ENCODE measurements at regions not wholly inside any gene's neighbourhood (a gene's known extent, or its start where the extent isn't known, plus 50 kb on each side); places are given as distances from the start of the nearest gene placed in this dataset.

GRCh38 chr14:106346084-106346483 is 819.7 kb downstream of the TMEM121 start:
- TF ChIP-seq CTCF (IDR thresholded peaks at IDR 0.05) (no peak), ZFX (IDR thresholded peaks at IDR 0.05; ENCODE audit: borderline replicate concordance) (no peak)

Measured in 22Rv1 (cell line).